ENCODE measurements at regions not wholly inside any gene's neighbourhood (a gene's known extent, or its start where the extent isn't known, plus 50 kb on each side); places are given as distances from the start of the nearest gene placed in this dataset.
"Not testable (repeated sequence)": the region's sequence is repeated elsewhere in the genome, so short reads cannot be mapped to it uniquely, and the experiment has no call there.

DNA sequence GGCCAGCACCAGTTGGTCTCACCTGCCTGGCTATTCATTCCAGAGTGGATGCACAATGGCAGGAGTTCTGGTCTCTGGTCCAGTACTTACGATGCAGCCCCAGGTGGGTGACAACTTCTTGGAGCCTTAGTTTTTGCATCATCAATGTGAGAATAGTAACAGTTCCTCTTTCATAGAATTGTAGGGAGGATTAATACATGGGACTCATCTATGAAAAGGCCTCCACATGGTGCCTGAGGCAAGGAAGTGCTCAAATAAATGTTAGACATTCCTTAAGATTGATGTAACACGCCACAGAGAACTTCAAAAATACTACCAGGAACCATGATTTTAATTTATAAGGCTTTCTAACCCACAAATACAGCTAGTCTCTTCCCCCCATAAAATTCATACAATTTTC, 120.1 kb upstream of the CHST15 start:
- no peak for DNase-seq (ENCODE audit: low spot score)

DNA sequence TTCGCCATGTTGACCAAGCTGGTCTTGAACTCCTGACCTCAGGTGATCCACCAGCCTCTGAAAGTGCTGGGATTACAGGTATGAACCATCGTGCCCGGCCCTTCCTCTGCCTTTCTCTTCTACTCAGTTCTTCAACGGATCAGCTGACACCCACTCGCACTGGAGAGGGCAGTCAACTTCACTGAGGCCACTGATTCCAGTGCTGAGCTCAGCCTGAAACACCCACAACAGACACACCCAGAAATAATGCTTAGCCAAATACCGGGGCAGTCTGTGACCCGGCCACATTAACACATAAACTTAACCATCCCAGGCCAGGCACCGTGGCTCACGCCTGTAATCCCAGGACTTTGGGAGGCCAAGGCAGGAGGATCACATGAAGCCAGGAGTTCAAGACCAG, 119.3 kb upstream of the CHST15 start:
- no peak for DNase-seq (ENCODE audit: low spot score)

DNA sequence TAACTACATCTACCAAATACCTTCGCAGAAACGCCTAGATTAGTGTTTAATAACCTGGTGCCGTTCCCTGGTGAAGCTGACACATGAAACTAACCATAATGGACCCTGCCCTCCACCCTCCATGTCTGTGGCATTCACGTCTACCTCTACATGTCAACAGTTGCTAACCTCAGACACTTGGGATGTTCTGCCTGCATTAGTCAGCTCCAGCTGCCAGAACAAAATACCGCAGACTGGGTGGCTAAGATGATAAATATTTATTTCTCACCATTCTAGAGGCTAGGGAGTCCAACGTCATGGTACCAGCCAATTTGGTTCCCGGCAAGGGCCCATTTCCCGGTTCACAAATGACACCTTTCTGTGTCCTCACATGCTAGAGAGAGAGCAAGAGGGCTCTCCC, 118.5 kb upstream of the CHST15 start:
- DNase-seq (ENCODE audit: low spot score), result no peak

DNA sequence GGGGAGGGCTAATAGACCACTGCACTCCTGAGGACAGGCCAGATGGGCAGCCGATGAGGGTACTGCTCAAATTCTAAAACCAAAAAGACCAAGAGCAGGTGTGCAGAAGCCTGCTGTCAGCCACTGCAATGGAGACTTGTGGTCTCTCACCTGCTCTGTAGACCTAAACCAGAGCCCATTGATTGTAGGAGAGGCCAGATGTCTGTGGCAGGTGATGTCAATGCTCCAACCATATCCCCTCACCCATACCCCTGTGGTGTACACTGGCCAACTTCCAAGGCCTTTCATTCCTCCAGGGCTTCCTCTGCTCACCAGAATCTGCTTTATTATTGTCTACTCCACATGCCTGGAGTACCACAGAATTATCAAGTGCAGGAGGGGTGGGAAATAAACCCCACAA, 116.9 kb upstream of the CHST15 start:
- no peak for DNase-seq (ENCODE audit: low spot score)

DNA sequence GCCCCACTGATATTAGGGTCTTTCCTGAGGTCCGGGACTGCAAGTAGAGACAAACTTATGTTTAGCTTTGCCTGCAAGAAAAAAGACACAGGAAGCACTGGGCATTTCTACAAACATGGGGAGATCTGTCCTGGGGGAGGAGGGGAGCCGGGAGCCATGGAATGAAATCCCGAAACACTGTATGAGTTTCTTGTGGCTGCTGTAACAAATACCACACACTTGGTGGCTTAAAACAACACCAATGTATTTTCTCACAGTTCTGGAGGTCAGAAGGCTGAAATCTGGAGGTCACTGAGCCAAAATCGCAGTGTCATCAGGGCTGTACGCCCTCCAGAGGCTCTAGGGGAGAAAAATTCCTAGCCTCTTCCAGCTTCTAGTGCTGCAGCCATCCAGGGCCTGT, 114.0 kb upstream of the CHST15 start:
- DNase-seq (ENCODE audit: low spot score), result no peak

DNA sequence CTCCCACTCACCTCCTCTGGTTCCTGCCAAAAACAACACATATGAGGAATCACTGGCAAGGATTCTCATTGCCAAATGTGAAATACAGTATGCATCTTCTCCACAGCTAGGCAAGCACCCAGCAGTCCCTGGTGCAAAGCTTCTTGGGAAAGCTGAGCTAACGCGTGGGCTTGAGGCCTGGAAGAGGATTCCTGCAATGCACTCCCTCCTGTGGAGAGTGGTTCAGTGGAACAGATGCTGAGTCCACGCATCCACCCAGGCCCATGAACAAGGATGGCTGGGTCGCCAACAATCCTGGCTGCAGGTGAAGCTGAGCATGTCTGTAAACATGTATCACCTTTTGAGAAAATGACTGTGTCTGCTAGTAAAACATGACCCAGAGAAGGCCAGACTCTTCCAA, 113.2 kb upstream of the CHST15 start:
- no peak for DNase-seq (ENCODE audit: low spot score)

DNA sequence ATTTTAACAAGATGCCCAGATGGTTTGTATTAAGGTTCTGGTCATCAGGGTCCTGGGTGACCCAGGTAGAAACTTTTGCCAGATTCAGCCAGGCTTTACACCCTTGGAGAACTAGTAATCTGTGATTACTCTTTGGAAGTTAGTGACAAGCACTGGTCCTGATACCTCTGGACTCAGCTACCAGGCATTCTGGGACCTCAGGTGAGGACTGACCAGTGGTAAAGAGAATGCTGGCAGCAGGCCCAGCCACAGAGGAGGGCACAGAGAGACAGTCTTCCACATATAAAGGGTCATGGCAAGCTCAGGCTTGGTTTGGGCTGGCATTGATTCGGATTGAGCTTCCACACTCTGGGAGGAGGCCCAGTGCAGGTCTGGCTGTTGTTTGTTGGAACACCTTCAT, 112.0 kb upstream of the CHST15 start:
- no peak for DNase-seq (ENCODE audit: low spot score)

DNA sequence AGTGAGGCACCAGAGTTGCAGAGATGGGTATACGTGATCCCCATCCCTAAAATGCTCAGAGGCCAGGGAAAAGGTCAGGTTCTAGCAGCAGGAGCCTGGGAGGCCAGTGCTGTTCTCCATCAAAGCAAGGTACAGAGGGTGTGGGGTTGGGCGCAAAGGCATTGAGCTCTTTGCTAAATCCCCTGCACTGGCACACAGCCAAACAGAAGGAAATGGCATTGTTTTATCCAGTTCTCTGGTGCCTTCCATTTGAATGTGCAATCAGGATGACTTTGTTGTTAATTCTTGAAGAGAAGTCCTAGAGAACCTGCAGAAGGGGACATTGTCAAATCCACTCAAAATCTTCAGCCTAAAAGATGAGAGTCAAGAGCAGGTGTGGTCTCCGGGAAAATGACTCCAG, 111.3 kb upstream of the CHST15 start:
- no peak for DNase-seq (ENCODE audit: low spot score)

DNA sequence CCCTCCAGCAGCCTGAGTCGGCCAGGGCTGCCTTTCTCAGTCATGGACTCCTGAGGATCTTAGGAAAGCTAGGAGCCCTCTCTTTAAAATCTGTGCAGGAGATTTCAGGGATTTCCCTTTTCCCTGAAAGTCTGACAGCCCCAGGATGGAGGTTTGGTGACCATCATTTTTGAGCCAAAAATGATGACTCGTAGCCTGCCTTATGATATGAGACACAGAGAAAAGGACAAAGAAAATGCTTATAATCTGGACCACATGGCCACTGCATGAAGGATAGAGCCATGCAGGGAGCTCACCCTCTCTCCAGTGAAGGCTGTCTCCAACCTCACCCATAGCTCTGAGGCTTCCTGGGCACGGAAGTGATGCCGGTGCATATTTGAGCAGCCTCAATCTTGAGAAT, 106.6 kb upstream of the CHST15 start:
- no peak for DNase-seq (ENCODE audit: low spot score)

DNA sequence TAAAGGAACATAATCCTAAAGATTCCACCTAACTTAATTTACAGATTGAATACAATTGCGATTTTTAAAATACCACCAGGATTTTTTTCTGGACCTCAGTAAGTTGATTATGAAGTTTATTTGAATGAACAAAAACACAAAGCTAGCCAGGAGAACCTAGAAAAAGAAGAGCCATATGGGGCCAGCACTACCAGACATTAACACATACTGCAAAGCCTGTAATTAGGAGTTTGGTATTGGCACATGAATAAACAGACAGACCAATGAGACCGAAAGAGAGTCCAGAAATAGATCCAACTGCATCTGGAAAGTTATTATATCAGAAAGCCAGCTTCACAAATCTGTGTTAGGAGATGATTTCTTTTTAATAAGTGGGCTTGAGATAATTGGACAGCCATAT, 105.5 kb upstream of the CHST15 start:
- no peak for DNase-seq (ENCODE audit: low spot score)

DNA sequence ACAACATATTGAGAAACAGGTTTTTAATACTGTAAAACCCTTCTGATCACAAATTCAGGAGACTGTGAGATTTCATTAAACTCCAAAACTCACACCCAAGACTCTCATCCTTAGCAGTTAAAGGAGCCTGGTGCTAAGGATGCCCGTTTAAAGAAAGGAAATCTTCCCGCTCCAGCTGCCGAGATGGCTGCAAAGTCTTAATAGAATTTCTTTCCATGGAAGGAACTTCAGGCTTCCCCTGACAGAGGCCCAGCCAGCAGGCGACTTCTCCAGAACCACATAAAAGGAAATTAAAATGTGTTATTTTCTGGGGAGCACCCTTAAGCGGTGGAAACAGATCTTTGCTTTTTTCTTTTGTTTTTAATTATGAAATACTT, 104.7 kb upstream of the CHST15 start:
- DNase-seq (ENCODE audit: low spot score), result no peak

DNA sequence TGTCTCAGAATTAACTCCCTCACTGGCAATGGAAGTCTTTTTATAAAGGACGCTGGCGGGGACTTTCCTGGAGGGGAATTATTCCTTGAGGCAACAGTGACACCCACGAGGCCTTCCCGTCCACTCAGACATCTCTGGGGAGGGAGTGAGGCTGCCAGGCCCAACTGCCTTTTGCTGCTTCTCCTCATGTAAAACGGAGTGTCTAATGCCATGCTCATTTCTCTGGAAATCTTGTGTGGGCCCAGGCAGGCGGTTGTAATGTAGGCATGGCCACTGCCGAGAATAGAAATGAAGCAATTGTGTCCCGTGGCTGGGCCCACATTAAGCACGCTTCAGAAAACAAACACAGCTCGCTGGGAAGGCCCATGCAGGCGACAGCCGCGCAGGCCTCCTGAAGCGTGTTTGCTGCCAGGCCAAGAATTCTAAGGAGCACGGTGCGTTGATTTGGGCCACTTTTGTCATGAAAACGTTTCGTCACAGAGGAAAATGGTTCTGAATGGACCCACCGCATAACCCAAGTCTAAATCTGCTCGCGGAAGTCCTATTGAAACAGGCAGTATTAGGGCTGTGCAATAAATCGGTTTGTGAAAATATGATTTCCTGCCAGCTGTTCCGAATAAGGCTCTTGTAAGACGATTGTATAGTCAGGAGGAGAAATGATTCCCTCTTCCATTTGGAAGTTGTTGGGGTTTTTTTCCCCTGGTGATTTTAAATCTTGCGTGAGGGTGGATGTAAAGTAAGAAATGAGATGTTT, 104.2 kb upstream of the CHST15 start:
- no peak for DNase-seq (ENCODE audit: low spot score)

DNA sequence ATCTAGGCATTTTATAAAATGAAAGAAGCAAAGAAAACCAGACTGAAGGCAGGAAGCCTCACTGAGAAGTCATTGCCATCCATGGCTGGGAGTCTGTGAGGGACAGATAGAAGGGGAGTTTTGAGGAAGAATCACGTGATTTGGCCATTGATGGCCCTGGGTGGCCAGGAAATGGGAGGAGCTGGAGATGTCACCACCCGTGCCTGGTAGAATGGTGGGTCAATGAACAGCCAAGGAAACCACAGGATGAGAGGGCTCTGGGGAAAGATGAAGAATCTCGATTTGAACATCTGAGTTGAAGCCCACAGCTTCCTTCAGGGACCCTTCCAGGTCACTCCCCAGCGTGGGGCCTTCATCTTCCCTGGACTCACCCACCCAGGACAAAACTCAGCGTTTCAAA, 103.3 kb upstream of the CHST15 start:
- no peak for DNase-seq (ENCODE audit: low spot score)

DNA sequence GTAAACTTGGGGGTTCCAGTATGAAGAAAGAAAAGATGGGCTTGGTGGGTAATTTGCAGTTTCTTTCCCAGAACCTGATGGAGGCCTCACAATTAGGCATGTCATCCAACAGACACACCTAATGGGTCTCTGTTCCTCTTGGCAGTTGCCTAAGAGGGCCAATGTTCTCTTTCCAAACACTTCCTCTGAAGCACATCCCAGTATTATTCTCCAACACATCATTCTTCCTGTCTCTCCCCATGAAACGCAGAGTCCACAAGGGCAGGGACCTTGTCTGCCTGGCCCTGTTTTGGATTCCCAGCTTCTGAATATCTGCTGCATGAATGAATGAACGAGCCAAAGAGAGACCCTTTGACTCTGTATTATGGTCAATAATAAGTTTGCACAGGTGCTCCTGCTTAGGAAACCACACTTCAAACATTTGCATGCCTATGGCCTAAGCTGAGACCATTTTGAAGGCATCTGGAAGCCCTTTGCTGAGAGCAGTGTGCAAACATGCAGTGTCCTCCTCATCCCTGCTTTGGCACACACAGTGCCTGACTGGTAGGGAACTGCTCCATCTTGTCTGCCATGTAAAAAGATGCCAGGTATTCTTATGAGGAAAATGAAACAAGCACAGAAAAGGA, 100.9 kb upstream of the CHST15 start:
- no peak for DNase-seq (ENCODE audit: low spot score)

DNA sequence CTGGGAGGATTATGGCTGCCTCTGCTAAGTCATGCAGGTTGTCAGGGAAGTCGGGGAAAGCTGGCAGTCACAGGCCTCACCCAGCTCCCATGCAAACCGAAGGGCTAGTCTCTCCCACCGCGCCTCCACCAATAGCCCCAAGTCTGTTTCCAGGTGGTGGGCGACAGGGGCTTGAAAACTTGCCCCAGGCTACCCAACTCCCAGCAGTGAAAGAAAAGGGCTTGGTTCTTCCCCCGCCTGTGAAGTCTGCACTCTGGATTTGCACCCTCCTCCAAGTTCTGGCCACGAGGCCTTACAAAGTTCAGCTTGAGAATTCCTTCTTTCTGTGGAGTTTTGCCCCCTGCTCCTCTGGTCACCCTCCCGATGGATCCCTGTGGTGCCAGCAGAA, 99.9 kb upstream of the CHST15 start:
- DNase-seq (ENCODE audit: low spot score), result no peak

DNA sequence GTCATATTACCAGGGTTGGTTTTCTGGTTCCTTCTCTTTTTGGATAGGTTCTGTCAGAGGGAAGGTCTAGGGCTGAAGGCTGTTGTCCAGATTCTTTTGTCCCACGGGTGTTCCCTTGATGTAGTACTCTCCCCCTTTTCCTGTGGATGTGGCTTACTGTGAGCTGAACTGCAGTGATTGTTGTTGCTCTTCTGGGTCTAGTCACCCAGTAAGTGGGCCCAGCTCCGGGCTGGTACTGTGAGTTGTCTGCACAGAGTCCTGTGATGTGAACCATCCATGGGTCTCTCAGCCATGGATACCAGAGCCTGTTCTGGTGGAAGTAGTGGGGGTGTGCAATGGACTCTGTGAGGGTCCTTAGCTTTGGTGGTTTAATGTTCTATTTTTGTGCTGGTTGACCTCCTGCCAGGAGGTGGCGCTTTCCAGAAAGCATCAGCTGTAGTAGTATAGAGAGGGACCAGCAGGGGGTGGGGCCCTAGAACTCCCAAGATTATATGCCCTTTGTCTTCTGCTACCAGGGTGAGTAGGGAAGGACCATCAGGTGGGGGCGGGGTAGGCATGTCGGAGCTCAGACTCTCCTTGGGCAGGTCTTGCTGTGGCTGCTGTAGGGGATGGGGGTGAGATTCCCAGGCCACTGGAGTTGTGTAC, 99.4 kb upstream of the CHST15 start:
- DNase-seq (ENCODE audit: low spot score), result not testable (repeated sequence)

DNA sequence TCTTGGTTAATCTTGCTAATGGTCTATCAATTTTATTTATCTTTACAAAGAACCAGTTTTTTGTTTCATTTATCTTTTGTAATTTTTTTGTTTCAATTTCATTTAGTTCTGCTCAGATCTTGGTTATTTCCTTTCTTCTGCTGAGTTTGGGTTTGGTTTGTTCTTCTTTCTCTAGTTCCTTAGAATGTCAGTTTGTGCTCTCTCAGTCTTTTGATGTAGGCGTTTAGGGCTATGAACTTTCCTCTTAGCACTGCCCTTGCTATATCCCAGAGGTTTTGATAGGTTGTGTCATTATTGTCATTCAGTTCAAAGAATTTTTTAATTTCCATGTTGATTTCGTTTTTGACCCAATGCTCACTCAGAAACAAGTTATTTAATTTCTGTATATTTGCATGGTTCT, 97.1 kb upstream of the CHST15 start:
- not testable (repeated sequence) for DNase-seq (ENCODE audit: low spot score)

DNA sequence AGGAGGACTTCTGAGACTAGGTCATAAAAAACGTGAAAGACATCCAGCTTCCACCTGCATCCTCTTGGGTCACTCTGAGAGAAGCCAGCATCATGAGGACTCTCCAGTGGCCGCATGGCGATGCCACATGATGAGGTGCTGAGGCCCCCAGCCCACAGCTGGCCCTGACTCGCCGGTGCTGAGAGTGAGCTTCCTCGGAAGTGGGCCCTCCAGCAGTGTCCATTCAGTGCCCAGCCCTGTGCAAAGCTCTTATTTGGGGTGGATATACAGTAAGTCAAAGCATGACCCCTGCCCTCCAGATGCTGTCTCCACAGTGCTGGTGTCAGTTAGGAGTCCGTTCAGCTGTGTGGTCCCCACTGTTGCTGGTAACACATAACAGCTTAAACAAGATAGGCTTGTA, 93.6 kb upstream of the CHST15 start:
- no peak for DNase-seq (ENCODE audit: low spot score)

DNA sequence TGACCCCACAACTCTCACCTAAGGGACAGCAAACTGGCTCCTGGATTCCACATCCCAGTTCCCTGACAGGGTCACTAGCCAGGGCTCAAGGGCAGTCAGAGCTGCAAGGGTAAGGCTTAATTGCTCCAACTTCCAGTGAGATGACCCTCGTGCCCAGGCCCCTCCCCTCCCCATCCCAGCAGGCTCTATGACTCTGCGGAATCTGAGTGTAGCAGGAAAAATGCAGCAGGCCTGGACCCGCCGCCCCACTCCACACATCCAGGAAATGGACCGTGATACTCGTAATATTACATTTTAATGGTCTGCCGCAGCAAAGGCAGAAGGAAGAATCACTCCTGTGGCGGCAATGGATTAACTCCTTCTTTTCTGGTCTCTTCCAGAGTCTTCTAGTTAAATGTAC, 91.7 kb upstream of the CHST15 start:
- DNase-seq (ENCODE audit: low spot score), result no peak

DNA sequence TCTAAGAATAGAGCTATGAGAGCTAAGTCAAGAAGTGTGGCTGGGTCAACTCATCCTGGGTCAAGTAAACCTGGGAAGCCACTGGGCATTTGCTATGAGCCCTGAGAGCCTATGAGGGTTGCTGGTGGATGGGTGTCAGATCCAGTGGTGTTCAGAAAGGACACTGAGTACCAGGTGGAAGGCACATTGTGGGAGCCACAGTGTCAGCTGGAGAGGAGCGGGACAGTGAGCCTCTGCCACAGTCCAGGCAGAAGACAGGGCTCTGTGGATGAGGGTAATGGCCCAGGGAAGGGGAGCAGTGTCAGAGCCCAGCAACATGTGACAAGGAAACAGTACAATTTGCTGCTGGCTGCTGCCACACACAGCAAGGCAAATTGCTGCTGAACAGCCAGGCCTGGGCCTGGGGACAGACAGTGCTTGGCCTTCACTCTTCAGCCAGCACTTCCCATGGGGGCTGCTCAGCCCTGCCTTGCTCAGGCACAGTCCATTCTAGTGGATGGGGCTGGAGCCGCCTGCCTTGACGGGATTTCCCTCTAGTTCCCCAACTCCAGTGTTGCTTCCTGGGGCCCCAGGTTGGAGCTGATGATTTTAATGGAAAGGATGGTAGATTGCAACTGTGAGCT, 90.9 kb upstream of the CHST15 start:
- no peak for DNase-seq (ENCODE audit: low spot score)

DNA sequence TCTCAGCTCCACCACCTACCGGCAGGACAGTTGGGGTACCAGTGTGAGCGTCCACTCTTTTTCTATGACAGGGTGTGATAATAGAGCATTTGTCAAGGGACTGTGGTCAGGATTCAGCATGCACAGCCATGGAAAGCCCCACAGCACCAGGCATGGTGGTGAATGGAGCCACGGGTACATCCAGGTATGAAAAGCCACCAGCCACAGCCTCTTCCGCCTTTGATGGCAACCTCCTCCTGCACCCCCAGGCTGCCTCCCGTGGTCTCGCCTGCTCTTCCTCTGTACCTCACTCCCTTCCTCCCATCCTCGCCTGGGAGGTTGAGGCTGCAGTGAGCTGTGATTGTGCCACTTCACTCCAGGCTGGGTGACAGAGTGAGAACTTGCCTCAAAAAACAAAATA, 90.2 kb upstream of the CHST15 start:
- DNase-seq (ENCODE audit: low spot score), result no peak

DNA sequence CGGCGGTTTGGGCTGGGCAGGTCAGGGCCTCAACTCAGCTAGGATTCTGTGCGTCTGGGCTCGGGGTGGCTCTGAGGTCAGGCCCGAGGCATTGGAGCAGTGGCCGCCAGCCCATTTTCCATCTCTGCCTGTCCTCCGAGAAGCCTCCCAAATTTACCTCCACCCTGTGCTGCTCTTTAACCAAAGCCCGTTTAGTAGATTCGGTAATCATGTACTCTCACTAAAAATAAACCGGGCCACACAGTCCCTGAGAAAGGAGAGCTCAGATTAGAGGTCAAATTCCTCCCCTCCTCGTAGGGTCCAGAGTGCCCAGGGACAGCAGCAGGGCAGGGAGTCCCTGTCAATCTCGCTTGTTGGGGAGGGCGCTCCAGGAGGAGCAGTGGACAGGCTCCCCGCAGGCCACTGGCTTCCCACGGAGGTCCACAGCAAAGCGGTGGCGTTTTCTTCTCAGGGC, 88.7 kb upstream of the CHST15 start:
- no peak for DNase-seq (ENCODE audit: low spot score)

DNA sequence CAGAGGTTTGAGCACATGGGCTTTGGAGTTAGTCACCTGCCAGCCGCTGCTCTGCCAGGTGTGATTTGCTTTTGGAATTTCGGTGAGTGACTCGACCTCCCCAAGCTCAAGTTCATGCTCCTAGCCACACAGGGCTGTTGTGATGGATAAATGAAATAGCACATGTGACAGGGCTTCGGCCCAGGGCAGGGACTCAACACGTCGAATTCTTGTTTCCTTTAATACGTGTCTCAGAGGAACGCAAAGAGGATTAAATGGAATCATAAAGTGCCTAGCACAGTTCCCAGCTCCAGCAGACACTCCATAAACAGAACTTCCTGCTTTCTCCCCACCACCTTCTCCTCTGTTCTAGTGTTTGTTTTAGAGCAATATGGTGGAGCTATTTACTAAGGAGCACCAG, 88.3 kb upstream of the CHST15 start:
- DNase-seq (ENCODE audit: low spot score), result no peak
